Endothelial cell of umbilical vein (primary cell): ENCODE measurements at regions not wholly inside any gene's neighbourhood (a gene's known extent, or its start where the extent isn't known, plus 50 kb on each side); places are given as distances from the start of the nearest gene placed in this dataset.

Source experiments
- BruUV-seq: library from RNA; stranded (reverse); fragments of 400-500 nt; replicated peaks from 2 replicates; lab custom pipeline; 2021; lab: Mats Ljungman, UMichigan
- CTCF ChIA-PET: fragments of 300-600, 350-600 bp; sonication (Branson Sonifier 250); formaldehyde crosslinking; loops from one replicate; lab custom pipeline; 2021; ENCODE audit warnings: antibody characterized with exemption, inconsistent platforms; lab: Charles Lee
- POLR2A ChIA-PET: fragments of 300-600, 350-600 bp; sonication (Branson Sonifier 250); formaldehyde crosslinking; loops from one replicate; lab custom pipeline; 2021; ENCODE audit warnings: antibody characterized with exemption, inconsistent platforms; lab: Charles Lee
- DNase-seq: peaks from one replicate; pipeline ENCODE4 v3.0.0-alpha.2; 2011; ENCODE audit warnings: low read depth, low spot score
- FAIRE-seq: peaks from 2 replicates; lab custom pipeline; 2011; peaks lifted over from hg19 to GRCh38; lab: Jason Lieb, UNC
- H2AFZ ChIP-seq: 2 replicates; pipeline ENCODE4 v1.6.0; 2012; ENCODE audit warnings: low read depth, low read length, control low read depth, inconsistent platforms
- H3K27ac ChIP-seq: 2 replicates; pipeline ENCODE4 v1.5.1; 2011; ENCODE audit warnings: low read depth, mild to moderate bottlenecking, control low read depth, low read length, moderate library complexity; ENCODE audit not compliant: insufficient read depth
- H3K27me3 ChIP-seq, 2 experiments: 2 replicates each; pipeline versions ENCODE4 v1.6.0 to v1.6.1; 2011; ENCODE audit warnings: low read length in 2 of 2, mixed read lengths in 1 of 2; ENCODE audit not compliant: control insufficient read depth in 2 of 2, insufficient read depth in 2 of 2
- H3K36me3 ChIP-seq, 2 experiments: 2 replicates in 1 of 2; 3 replicates in 1 of 2; pipeline ENCODE4 v1.5.1; 2011; ENCODE audit warnings: low read length in 2 of 2, mild to moderate bottlenecking in 1 of 2, moderate library complexity in 1 of 2; ENCODE audit not compliant: control insufficient read depth in 2 of 2, insufficient read depth in 2 of 2; ENCODE audit errors: extremely low read depth in 1 of 2
- H3K4me1 ChIP-seq: 3 replicates; pipeline ENCODE4 v1.5.1; 2011; ENCODE audit warnings: mild to moderate bottlenecking, low read length; ENCODE audit not compliant: control insufficient read depth, insufficient read depth; ENCODE audit errors: extremely low read depth
- H3K4me2 ChIP-seq: 2 replicates; pipeline ENCODE4 v1.6.1; 2011; ENCODE audit warnings: low read length, control low read depth, mixed read lengths; ENCODE audit not compliant: insufficient read depth
- H3K4me3 ChIP-seq, 3 experiments: fragments of 200-600 bp in 1 of 3; sonication (generic), shearing (Covaris generic) in 1 of 3; replicated peaks in 1 of 3; 2 replicates each; pipeline ENCODE4 v1.5.1; 2011 to 2016; ENCODE audit warnings: control low read depth in 3 of 3, low read length in 3 of 3, mild to moderate bottlenecking in 2 of 3, inconsistent platforms in 1 of 3, low read depth in 1 of 3, moderate library complexity in 1 of 3; ENCODE audit not compliant: insufficient read depth in 1 of 3
- H3K79me2 ChIP-seq: 2 replicates; pipeline ENCODE4 v1.6.0; 2012; ENCODE audit warnings: low read length, inconsistent platforms; ENCODE audit not compliant: control insufficient read depth, insufficient read depth
- H3K9ac ChIP-seq: replicated peaks from 2 replicates; pipeline ENCODE3; 2011; ENCODE audit warnings: low read length, control low read depth; ENCODE audit not compliant: insufficient read depth; ENCODE audit errors: extremely low read depth
- H3K9me1 ChIP-seq: replicated peaks from 3 replicates; pipeline ENCODE4 v1.6.0; 2011; ENCODE audit warnings: mild to moderate bottlenecking, low read length; ENCODE audit not compliant: control insufficient read depth, insufficient read depth; ENCODE audit errors: extremely low read depth
- H3K9me3 ChIP-seq: replicated peaks from 2 replicates; pipeline ENCODE4 v1.5.1; 2012; ENCODE audit warnings: low read length, inconsistent platforms; ENCODE audit not compliant: control insufficient read depth, insufficient read depth
- H4K20me1 ChIP-seq: replicated peaks from 2 replicates; pipeline ENCODE3; 2011; ENCODE audit warnings: mild to moderate bottlenecking, low read length; ENCODE audit not compliant: control insufficient read depth, insufficient read depth; ENCODE audit errors: extremely low read depth
- EZH2 ChIP-seq: IDR thresholded peaks from 2 replicates; pipeline ENCODE4 v1.6.1; 2012; ENCODE audit warnings: borderline replicate concordance, low read depth, mild to moderate bottlenecking, moderate library complexity, low read length, inconsistent platforms; ENCODE audit not compliant: severe bottlenecking
- FOS ChIP-seq: IDR thresholded peaks from 2 replicates; pipeline ENCODE4 v1.6.1; 2011; ENCODE audit warnings: mild to moderate bottlenecking, low read length, moderate library complexity, borderline replicate concordance; ENCODE audit not compliant: insufficient read depth
- GATA2 ChIP-seq: IDR thresholded peaks from 2 replicates; pipeline ENCODE4 v1.7.0; 2011; ENCODE audit warnings: low read depth, mild to moderate bottlenecking, moderate library complexity, mixed read lengths, low read length; ENCODE audit not compliant: insufficient read length, insufficient read depth
- JUN ChIP-seq: IDR thresholded peaks from 2 replicates; pipeline ENCODE4 v1.6.1; 2011; ENCODE audit warnings: borderline replicate concordance, low read depth; ENCODE audit not compliant: insufficient read length, insufficient read depth
- MYC ChIP-seq: IDR thresholded peaks from one replicate; pipeline ENCODE4 v1.6.1; 2011; ENCODE audit warnings: mild to moderate bottlenecking, low read depth, low read length
- POLR2A ChIP-seq: IDR thresholded peaks from 2 replicates; pipeline ENCODE4 v1.6.1; 2012; ENCODE audit warnings: low read depth, mild to moderate bottlenecking, control low read depth, low read length
- POLR2AphosphoS5 ChIP-seq: IDR thresholded peaks from 2 replicates; pipeline ENCODE4 v1.6.1; 2012; ENCODE audit warnings: low read depth, mild to moderate bottlenecking, control low read depth, low read length, moderate library complexity; ENCODE audit not compliant: insufficient read depth
- dilution Hi-C: fragments of 300-500 bp; cut with MboI; formaldehyde crosslinking; loops from one replicate; pipeline ENCODE4 v1.15.0; 2019; ENCODE audit warnings: low sequenced_read_pairs; ENCODE audit not compliant: extremely low pct_ligation_motif_present
- intact Hi-C: fragments of 100-400 bp; cut with micrococcal nuclease; formaldehyde crosslinking; loops from one replicate; pipeline ENCODE4 v1.10.0; 2022
- TF ChIP-seq, protein P1 (sequence below), 2 donors: IDR thresholded peaks; 1 replicate in 1 of 2; 2 replicates in 1 of 2; pipeline ENCODE4 v1.5.1; 2011; ENCODE audit warnings: low read length in 2 of 2, mild to moderate bottlenecking in 2 of 2, moderate library complexity in 2 of 2, control low read depth in 1 of 2, inconsistent platforms in 1 of 2, low read depth in 1 of 2; ENCODE audit not compliant: insufficient read depth in 1 of 2; ENCODE audit errors: extremely low read depth in 1 of 2
- TF ChIP-seq, protein P2 (sequence below): IDR thresholded peaks from 2 replicates; pipeline ENCODE4 v1.6.1; 2011; ENCODE audit not compliant: insufficient read depth, insufficient read length

- no peaks in the 10 kb centered on the region for H3K4me1 ChIP-seq
- CTCF ChIA-PET = interaction anchor here (1.1 kb wide), 1 partner anchor 748 kb away, joined by 3 read pairs; no protein-coding TSS in a partner anchor
- dilution Hi-C loops = no loop called here
Measured at GRCh38 chr5:100026606-100027005, 508.6 kb upstream of the FAM174A start.

More at GRCh38 chr5:100026606-100027005, 508.6 kb upstream of the FAM174A start:
- Histone ChIP-seq H3K4me3 (no peak overlapping the region), H3K9me1 (no peaks in the 10 kb centered on the region), H4K20me1 (no peaks in the 10 kb centered on the region), H3K79me2 (no peaks in the 10 kb centered on the region), H3K9me3 (no peaks in the 10 kb centered on the region), H3K4me2 (no peak overlapping the region), H3K27me3 (no peaks in the 10 kb centered on the region), H3K9ac (no peak overlapping the region), H2AFZ (no peak overlapping the region), H3K27ac (no peak overlapping the region), H3K36me3 (no peaks in the 10 kb centered on the region)
- TF ChIP-seq, protein P1, sequence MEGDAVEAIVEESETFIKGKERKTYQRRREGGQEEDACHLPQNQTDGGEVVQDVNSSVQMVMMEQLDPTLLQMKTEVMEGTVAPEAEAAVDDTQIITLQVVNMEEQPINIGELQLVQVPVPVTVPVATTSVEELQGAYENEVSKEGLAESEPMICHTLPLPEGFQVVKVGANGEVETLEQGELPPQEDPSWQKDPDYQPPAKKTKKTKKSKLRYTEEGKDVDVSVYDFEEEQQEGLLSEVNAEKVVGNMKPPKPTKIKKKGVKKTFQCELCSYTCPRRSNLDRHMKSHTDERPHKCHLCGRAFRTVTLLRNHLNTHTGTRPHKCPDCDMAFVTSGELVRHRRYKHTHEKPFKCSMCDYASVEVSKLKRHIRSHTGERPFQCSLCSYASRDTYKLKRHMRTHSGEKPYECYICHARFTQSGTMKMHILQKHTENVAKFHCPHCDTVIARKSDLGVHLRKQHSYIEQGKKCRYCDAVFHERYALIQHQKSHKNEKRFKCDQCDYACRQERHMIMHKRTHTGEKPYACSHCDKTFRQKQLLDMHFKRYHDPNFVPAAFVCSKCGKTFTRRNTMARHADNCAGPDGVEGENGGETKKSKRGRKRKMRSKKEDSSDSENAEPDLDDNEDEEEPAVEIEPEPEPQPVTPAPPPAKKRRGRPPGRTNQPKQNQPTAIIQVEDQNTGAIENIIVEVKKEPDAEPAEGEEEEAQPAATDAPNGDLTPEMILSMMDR (IDR thresholded peaks at IDR 0.05; ENCODE audit: extremely low read depth in 1 of 2, insufficient read depth in 1 of 2, low read depth in 1 of 2, low read length in 2 of 2) = no peak
- no peak for TF ChIP-seq GATA2
- TF ChIP-seq, protein P2, sequence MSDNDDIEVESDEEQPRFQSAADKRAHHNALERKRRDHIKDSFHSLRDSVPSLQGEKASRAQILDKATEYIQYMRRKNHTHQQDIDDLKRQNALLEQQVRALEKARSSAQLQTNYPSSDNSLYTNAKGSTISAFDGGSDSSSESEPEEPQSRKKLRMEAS = no peak
- TF ChIP-seq POLR2AphosphoS5 = no peak
- TF ChIP-seq EZH2 = no peak
- TF ChIP-seq JUN = no peak
- no peak for TF ChIP-seq MYC
- no peak for TF ChIP-seq FOS
- TF ChIP-seq POLR2A = no peak
- no TSS peak for BruUV-seq
- intact Hi-C loops = no loop called here
- FAIRE-seq = no peak
- DNase-seq = no peak
- POLR2A ChIA-PET = no interaction called here
